Heart left ventricle (tissue), 16 donors: ENCODE measurements at regions not wholly inside any gene's neighbourhood (a gene's known extent, or its start where the extent isn't known, plus 50 kb on each side); places are given as distances from the start of the nearest gene placed in this dataset.

ENCODE experiments used
- ATAC-seq, 4 donors: fragments of 200-7000 bp; cut with Tn5 transposase; one replicate each; pipeline ENCODE4 v1.9.1; 2020 to 2022; ENCODE audit warnings: moderate library complexity in 4 of 4, mild to moderate bottlenecking in 3 of 4, moderate number of reproducible peaks in 1 of 4
- DNase-seq, 5 donors: peaks; one replicate each; pipeline ENCODE4 v3.0.0-alpha.2; 2020
- H3K27ac ChIP-seq, 12 donors: fragments of 200-600 bp; sonication (generic) in 4 of 12; one replicate each; pipeline versions ENCODE4 v1.5.0 to v1.8.0; 2016 to 2022; ENCODE audit warnings: mild to moderate bottlenecking in 2 of 12
- H3K27me3 ChIP-seq, 9 donors: fragments of 200-600 bp; sonication (generic) in 2 of 9; one replicate each; pipeline versions ENCODE4 v1.5.1 to v1.8.0; 2016 to 2022; ENCODE audit warnings: mild to moderate bottlenecking in 3 of 9
- H3K36me3 ChIP-seq, 9 donors: fragments of 200-600 bp; sonication (generic) in 2 of 9; one replicate each; pipeline versions ENCODE4 v1.5.0 to v1.8.0; 2018 to 2022; ENCODE audit warnings: mild to moderate bottlenecking in 2 of 9
- H3K4me1 ChIP-seq, 12 donors: fragments of 200-600 bp; sonication (generic) in 4 of 12; one replicate each; pipeline versions ENCODE4 v1.5.0 to v1.8.0; 2016 to 2022; ENCODE audit warnings: mild to moderate bottlenecking in 3 of 12
- H3K4me3 ChIP-seq, 12 donors: fragments of 200-600 bp; sonication (generic) in 4 of 12; one replicate each; pipeline versions ENCODE4 v1.5.0 to v1.8.0; 2017 to 2022; ENCODE audit warnings: mild to moderate bottlenecking in 9 of 12, moderate library complexity in 4 of 12
- H3K9me3 ChIP-seq, 12 donors: fragments of 200-600 bp; sonication (generic) in 4 of 12; one replicate each; pipeline versions ENCODE4 v1.5.0 to v1.8.0; 2016 to 2022; ENCODE audit warnings: mild to moderate bottlenecking in 1 of 12
- POLR2A ChIP-seq, 2 donors: fragments of 450-650 bp; IDR thresholded peaks; one replicate each; pipeline ENCODE4 v1.6.1; 2017; ENCODE audit warnings: antibody characterized with exemption in 2 of 2, mild to moderate bottlenecking in 2 of 2, moderate library complexity in 2 of 2
- WGBS, 4 donors: extraction: QIAGEN DNeasy Blood & Tissue Kit in 2 of 4; methylation state at CpG; one replicate each; pipeline versions ENCODE4 v1.1.5 to v1.1.7; 2013 to 2018; 5-methylcytosine and 5-hydroxymethylcytosine counted together
- intact Hi-C, 10 donors: fragments of 100-400 bp; cut with DNase I; formaldehyde crosslinking; loops; one replicate each; pipeline versions ENCODE4 v1.11.1 to v1.14.2; 2022
- TF ChIP-seq, protein P1 (sequence below), 12 donors: fragments of 200-600 bp; sonication (generic) in 4 of 12; IDR thresholded peaks; one replicate each; pipeline versions ENCODE4 v1.5.0 to v1.8.0; 2018 to 2022; ENCODE audit warnings: antibody characterized with exemption in 12 of 12, mild to moderate bottlenecking in 5 of 12
- donor health status: ischemic (EF 13 %, LVEDD 7.1; RV severe dilation, severe dysfunction).
- donor health status: healthy with polysubstance abuse.
- donor health status: DM: no; HTN: yes; CAD: no.
- donor health status: DM: no; HTN: no; CAD: no.
- donor health status: ischemic (EF 25% LVEDD 6.9; RV normal size, moderate dysfunction).
- donor health status: ischemic (EF 25% LVEDD 5.7; RV mildly dilated, moderate dysfunction).
- donor health status: healthy.
- donor health status: DM: yes; HTN: yes; CAD: no.
- donor health status: ischemic (EF 35%, LVEDD 5.7; RV mildly dilated, moderate dysfunction).
- donor health status: nonischemic (EF 11% LVEDD 7.7; RV severe dilation, severe dysfunction).
- donor health status: DM: yes; HTN: yes; CAD: no.
- donor health status: PGD.
- donor health status: ischemic (EF 29% LVEDD 5.4; RV normal size, mild dysfunction).
- donor health status: nonischemic (EF 23%, LVEDD 6.1; RV moderate dilation, normal function).

DNA sequence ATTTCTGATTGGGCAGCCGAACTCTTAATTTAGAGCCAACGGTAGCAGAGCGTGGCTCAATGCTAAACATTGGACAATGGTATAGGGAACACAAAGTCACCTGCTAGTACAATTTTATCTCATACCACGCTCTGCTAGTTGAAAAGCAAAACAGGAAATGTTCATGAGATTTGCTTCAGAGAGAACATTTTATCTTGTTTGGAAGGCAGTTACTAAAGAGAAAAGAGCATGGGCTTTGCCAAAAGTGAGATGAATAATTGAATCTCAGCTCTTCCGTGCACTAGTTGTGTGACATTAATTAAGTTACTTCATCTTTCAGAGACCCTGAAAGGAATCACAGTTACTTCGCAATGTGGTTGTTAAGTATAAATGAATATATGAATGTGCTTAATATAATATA, 161.5 kb upstream of the FAM13C start:
- peaks cover 0 to 13% (median 0%) of the 10 kb centered on the region in 12 donors for H3K4me1 ChIP-seq
- H3K27ac ChIP-seq: peak overlapping the region in 7 of 12 donors; percentile 4 to 68 (median 53)
- WGBS, 4 donors: 54 to 61% (median 61%) methylated on average over 6 of the region's 6 CpGs
- no peak for TF ChIP-seq POLR2A (IDR thresholded peaks at IDR 0.05)
- TF ChIP-seq, protein P1, sequence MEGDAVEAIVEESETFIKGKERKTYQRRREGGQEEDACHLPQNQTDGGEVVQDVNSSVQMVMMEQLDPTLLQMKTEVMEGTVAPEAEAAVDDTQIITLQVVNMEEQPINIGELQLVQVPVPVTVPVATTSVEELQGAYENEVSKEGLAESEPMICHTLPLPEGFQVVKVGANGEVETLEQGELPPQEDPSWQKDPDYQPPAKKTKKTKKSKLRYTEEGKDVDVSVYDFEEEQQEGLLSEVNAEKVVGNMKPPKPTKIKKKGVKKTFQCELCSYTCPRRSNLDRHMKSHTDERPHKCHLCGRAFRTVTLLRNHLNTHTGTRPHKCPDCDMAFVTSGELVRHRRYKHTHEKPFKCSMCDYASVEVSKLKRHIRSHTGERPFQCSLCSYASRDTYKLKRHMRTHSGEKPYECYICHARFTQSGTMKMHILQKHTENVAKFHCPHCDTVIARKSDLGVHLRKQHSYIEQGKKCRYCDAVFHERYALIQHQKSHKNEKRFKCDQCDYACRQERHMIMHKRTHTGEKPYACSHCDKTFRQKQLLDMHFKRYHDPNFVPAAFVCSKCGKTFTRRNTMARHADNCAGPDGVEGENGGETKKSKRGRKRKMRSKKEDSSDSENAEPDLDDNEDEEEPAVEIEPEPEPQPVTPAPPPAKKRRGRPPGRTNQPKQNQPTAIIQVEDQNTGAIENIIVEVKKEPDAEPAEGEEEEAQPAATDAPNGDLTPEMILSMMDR (IDR thresholded peaks at IDR 0.05): no peak
- no peak overlapping the region for H3K4me3 ChIP-seq
- intact Hi-C loops: loop anchor here in 1 of 10 donors (10.0 kb wide), 1 partner anchor 51 kb away; no protein-coding TSS in a partner anchor
- no peaks in the 10 kb centered on the region for H3K27me3 ChIP-seq
- no peaks in the 10 kb centered on the region for H3K9me3 ChIP-seq
- ATAC-seq (no peak), DNase-seq (no peak)
- no peaks in the 10 kb centered on the region for H3K36me3 ChIP-seq

DNA sequence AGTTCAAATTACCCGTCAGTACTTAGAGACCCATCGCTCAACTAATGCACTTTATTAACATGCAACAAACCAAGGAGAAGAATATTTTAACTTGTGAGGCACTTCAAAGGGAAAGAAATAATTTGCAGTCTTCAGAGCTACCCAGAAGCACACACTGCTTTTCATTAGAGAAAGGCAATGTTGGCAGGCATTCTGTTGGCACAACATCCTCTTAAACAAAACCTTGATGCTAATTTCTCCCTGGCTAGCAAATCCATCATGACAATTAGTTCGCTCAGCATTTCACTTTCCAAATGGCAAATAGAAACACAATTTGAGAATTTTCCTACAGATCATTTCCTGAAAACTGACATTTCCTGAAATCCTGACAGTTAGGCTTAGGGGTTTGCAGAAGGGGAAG, 155.6 kb upstream of the FAM13C start:
- peak overlapping the region in 1 of 12 donors; percentile 0 for H3K27ac ChIP-seq
- WGBS, 4 donors: 64 to 75% (median 67%) methylated on average over 3 of the region's 3 CpGs
- no peak for DNase-seq
- no peaks in the 10 kb centered on the region for H3K36me3 ChIP-seq
- H3K27me3 ChIP-seq: no peaks in the 10 kb centered on the region
- H3K4me1 ChIP-seq: peaks cover 0 to 11% (median 0%) of the 10 kb centered on the region in 12 donors
- H3K4me3 ChIP-seq: no peak overlapping the region
- TF ChIP-seq POLR2A (IDR thresholded peaks at IDR 0.05): no peak
- TF ChIP-seq, protein P1 (IDR thresholded peaks at IDR 0.05): no peak
- no peak for ATAC-seq
- intact Hi-C loops: no loop called here
- H3K9me3 ChIP-seq: no peaks in the 10 kb centered on the region

DNA sequence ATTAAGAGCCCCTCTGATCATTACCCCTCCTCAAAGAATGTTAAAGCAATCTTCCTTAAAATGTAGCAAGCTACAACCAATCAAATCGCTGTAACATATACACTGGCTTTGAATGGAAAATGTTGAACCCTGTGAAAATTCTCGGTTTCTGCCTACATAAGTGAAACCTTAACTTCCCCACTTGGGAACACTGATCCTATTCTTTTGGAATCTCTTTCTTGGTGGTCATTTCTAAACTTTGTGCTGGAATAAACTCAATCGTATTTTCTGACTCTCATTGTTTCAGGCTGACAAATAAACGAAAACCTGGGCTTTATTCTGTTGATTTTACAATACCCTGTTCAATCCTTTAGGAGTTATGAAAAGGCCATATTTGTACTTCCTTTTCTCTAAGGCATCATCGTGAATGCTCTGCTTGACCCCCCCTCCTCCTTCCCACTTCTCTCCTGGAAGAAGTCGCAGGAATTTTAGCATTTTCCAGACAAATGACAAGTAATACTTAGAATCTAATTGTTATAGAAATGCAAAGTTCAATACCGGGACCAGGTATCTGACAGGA, 155.1 kb upstream of the FAM13C start:
- TF ChIP-seq POLR2A (IDR thresholded peaks at IDR 0.05): no peak
- TF ChIP-seq, protein P1 (IDR thresholded peaks at IDR 0.05): no peak
- Histone ChIP-seq H3K4me3 (no peak overlapping the region), H3K27me3 (no peaks in the 10 kb centered on the region), H3K27ac (peak overlapping the region in 2 of 12 donors; percentile 0 to 15), H3K36me3 (no peaks in the 10 kb centered on the region), H3K4me1 (peaks cover 0 to 12% (median 0%) of the 10 kb centered on the region in 12 donors), H3K9me3 (no peaks in the 10 kb centered on the region)
- no peak for DNase-seq
- intact Hi-C loops: no loop called here
- WGBS, 4 donors: 52 to 60% (median 53%) methylated on average over 7 of the region's 7 CpGs
- no peak for ATAC-seq

DNA sequence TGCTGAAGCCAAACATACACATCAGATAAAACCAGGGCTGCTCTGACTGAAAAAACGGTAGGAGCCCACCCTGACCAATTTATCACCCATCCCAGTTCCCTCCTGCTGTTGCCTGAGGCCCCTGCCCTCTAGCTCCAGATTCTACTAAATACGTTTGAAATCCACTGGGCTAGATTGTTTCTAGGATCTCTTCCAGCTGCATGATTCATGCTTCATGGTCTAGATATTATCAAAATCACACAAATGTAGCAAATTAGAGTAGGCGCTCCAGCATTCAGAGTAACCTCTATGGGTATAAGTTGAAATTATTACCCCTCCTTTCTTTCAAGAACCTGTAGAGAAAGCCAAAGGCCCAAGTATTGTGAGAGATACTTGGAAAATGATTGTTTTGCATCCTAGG, 151.2 kb upstream of the FAM13C start:
- no peak overlapping the region for H3K27ac ChIP-seq
- TF ChIP-seq, protein P1 (IDR thresholded peaks at IDR 0.05): no peak
- no peak for TF ChIP-seq POLR2A (IDR thresholded peaks at IDR 0.05)
- 50 to 58% (median 51%) methylated on average over 3 of the region's 3 CpGs for WGBS, 4 donors

More for the DNA sequence above, 151.2 kb upstream of the FAM13C start:
- Histone ChIP-seq H3K9me3 (no peaks in the 10 kb centered on the region), H3K27me3 (no peaks in the 10 kb centered on the region), H3K4me3 (no peak overlapping the region), H3K4me1 (peaks cover 0 to 12% (median 0%) of the 10 kb centered on the region in 12 donors), H3K36me3 (no peaks in the 10 kb centered on the region)
- DNase-seq (no peak), ATAC-seq (peak in 1 of 4 donors; percentile 33)
- intact Hi-C loops: no loop called here
